Endothelial cell of umbilical vein (primary cell): ENCODE measurements at regions not wholly inside any gene's neighbourhood (a gene's known extent, or its start where the extent isn't known, plus 50 kb on each side); places are given as distances from the start of the nearest gene placed in this dataset.

Experiments used
- FOS ChIP-seq: IDR thresholded peaks from 2 replicates; pipeline ENCODE4 v1.6.1; 2011; ENCODE audit warnings: mild to moderate bottlenecking, low read length, moderate library complexity, borderline replicate concordance; ENCODE audit not compliant: insufficient read depth
- POLR2A ChIP-seq: IDR thresholded peaks from 2 replicates; pipeline ENCODE4 v1.6.1; 2012; ENCODE audit warnings: low read depth, mild to moderate bottlenecking, control low read depth, low read length

GRCh38 chr6:814378-815347 is 121.7 kb upstream of the EXOC2 start:
- no peak for TF ChIP-seq FOS
- no peak for TF ChIP-seq POLR2A
